HG03025 (cell line): ENCODE measurements at regions not wholly inside any gene's neighbourhood (a gene's known extent, or its start where the extent isn't known, plus 50 kb on each side); places are given as distances from the start of the nearest gene placed in this dataset.

ENCODE experiments used
- ATAC-seq: cut with Tn5 transposase; IDR thresholded peaks from one replicate; pipeline ENCODE4 v1.9.1; 2021; ENCODE audit warnings: mild to moderate bottlenecking, moderate library complexity; ENCODE audit not compliant: unreplicated experiment, low FRiP score

DNA sequence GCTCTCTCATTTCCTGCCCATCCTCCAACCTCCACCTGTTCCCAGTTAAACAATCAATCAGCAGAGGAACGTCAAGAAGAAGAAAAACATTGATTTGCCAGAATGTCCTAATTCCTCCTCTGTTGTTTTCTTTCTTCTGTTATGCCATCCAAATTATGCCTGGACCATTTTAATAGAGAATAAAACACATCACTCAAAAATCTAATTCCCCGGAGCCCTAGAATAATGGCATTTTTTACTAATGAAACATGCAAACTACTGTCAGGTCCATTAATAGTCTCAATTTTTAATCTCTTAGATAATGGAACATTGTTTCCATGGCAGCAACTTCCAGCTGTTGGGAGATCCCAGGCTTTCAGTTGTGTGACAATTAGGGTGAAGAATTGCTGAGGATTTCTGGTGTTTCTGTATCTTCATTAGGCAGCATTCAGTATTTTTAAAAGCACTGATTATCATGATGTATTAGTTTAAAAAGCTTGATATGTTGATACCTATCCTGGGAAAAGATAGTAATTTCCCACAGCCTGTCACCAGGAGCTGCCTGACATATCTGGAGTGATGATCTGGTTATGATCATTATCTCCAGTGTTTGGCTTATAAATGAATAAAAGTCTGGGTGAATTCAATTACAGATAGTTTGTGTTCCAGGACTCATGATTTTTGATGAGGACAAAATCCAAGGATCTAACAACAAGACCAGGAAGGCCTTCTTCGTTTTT is 209.8 kb downstream of the TPBG start:
- no peak for ATAC-seq

DNA sequence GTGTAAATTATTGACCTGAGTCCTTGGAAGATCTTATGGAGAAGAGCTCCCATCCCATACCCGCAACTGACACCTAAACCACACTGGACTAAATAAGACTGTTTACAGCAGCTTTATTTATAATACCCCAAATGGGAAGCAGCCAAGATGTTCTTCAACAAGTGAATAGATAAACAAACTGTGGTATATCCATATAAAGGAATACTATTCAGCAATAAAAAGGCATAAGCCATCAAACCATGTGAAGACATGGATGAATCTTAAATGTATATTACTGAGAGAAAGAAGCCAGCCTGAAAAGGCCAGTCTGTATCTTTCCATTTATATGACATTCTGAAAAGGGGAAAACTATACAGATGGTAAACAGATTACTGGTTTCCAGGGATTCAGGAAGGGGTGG is 212.7 kb downstream of the TPBG start:
- no peak for ATAC-seq

DNA sequence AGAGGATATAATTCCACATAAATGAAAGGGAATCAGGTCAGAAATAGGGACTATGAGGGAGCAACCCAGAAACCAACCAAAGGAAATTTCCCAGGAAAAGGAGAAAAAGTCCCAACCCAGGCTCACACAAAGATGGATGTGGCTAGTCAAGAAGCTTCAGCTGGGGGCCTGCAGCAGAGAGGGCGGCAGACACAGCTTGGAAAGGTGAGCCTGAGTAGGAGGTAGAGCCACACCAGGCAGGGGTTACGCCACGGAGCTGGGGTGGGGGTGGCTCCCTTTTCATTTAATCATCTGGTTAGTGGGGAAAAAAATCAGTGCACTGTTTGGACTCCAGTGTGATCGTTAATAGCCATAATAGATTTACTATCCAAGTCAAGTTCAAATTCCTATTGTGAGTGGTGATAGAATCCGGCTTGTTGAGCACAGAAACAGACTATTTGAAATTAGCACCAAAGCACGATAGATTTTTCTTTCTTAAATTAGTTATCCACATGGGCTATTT is 220.6 kb downstream of the TPBG start:
- no peak for ATAC-seq

DNA sequence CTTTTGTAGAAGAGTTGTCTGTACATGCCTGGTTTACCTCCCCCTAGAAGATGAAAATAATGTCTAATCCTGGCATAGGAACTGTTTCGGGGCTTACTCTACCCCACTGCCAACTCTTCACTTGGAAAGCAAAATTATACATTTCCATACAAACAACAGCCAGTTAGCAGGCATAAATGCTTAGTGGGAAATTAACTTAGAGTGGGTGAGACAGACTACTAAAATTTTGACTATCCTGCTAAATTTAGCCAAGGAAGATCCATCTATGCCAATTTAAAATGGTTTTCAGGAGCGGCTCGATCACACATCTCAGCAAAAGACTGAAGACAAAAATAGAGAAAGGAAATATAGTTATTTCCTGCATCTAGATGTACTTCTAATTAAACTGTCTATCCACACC is 221.2 kb downstream of the TPBG start:
- no peak for ATAC-seq

DNA sequence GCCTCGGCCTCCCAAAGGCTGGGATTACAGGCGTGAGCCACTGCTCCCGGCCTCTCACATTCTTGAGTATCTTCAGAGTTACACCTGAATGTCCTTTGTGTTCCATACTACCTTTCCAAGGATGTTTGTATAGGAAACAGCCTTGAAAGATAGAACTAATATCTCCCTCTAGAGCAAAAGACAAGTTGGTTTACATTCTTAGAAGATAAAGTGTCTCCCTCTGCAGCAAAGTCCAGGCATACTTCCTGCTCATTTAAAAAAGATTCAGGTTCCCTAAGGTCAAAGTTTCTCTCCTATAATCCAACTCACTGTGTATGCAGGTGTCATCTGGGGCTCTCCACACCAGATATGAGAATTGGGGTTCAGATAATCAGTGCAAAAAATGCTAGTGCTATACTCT is 224.4 kb downstream of the TPBG start:
- no peak for ATAC-seq

DNA sequence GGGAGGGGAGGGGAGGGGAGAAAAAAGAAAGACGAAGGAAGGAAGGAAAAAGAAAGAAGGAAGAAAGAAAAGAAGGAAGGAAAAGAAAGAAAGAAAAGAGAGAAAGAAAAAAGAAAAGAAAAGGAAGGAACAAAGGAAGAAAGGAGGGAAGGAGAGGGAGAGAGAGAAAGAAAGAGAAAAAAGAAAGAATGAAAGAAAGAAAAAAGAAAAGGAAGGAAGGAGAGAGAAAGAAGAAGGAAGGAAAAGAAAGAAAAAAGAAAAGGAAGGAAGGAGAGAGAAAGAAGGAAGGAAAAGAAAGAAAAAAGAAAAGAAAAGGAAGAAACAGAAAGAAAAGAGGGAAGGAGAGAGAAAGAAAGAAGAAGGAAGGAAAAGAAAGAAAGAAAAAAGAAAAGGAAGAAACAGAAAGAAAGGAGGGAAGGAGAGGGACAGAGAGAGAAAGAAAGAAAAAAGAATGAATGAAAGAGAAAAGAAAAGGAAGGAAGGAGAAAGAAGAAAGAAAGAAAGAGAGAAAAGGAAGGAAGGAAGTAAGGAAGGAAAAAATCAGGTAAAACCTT is 225.3 kb downstream of the TPBG start:
- ATAC-seq: no peak

DNA sequence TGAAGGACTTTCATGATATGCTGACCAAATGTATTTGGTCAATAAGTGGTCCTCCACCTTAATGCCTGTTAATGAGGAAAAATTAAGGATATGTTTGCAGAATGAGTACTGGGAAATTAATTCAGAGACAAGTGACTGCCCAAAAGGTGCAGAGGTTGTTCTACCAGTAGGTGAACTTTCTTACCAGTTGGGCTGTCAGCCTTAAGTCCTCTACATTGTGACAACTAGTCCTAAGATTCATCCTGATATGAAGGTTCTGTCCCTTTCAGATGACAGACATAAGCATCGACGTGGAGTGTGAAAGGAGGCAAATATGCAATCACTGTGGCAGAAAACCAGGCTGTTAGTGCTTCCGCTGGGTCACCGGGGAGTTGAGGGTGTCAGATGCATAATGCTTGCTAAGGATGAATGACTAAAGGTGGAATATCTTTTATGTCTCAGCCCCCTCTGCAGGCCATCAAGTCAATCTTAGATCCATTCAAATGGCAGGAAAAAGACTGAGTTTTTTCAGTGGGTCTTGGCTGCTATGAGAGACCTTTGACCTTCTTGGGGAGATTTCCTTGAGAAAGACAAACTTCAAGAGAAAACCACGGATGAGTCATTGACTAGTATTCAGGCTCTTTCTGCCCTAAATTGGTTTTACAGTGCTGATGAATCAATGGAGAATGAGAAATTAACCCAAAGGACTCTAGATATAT is 226.0 kb downstream of the TPBG start:
- peak; percentile 87 for ATAC-seq

DNA sequence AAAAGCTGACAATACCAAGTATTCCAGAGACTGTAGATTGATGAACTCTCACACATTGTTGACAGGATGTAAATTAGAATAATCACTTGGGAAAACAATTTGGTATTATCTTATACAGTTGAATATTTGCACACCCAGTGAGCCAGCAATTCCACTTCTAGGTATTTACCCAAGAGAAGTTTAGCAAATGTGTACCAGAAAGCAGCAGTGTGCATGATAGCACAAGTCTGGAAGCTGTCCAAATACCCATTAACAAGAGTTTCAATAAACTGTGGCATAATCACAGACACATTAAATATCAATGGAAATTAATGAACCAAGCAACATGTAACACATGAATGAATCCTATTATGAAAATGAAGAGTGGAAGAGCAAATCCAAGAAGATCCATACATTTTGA is 233.6 kb downstream of the TPBG start:
- ATAC-seq: no peak

DNA sequence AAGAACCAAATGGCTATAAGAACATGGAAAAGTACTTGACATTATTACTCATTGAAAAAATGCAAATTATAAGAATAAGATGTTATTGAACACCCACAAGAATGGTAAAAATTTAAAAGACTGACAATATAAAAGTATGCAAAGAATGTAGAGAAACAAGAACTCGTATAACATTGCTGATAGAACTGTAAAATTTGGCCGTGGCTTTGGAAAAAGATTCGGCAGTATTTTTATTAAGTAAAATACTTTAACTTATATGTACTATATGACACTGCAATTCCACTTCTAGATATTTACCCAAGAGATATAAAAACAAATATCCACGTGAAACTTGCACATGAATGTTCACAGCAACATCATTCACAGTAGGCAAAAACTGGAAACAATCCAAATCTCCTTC is 239.2 kb downstream of the TPBG start:
- no peak for ATAC-seq

DNA sequence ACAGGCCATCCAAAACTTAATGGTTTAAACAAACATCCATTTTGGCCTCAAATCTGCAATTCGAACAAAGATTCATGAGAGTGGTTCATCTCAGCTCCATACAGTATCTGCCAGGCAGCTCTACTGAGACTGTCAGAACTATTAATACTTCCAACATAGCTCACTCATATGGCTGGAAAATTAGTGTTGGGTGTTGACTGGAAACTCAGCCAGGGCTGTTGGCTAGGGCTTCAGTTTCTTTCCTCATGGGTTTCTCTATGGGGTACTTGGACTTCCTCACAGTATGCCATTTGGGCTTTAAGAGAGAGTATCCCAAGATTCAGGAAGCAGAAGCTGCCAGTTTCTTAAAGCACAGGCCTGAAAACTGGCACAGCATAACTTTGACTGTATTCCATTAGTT is 240.3 kb downstream of the TPBG start:
- no peak for ATAC-seq

DNA sequence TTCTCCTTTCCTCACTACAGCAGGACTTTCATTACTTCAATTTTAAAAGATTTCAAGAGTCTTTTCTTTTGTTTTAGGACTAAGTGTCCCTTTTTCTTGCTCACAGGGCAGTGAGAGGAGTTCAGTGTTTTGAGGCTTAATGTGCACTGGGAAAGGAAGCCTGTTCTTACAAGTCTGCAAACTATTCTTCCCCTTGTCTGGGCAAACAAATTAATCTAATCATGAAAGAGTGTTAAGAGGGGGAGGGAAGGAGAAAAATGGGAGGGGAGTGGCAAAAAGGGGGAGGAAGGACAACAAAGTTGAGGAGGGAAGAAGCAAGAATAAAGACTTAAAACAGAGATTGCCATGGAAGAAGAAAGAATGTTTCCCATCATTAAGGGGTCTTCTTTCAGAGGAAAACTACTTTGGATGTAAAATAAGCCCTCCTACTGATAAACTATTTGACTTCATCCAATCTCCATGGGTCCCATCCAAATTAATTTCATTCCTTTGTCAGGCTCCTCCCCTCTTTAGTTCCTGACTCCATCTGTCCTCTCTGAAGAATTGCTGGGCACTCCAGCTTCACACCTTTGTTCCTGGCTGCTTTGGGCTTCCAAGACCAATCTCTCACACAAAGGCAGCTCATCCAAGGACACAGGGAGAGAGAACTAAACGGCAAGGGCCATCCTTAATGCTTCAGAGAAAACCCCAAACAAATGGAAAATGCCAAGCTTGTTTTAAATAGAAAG is 244.5 kb downstream of the TPBG start:
- ATAC-seq: no peak

DNA sequence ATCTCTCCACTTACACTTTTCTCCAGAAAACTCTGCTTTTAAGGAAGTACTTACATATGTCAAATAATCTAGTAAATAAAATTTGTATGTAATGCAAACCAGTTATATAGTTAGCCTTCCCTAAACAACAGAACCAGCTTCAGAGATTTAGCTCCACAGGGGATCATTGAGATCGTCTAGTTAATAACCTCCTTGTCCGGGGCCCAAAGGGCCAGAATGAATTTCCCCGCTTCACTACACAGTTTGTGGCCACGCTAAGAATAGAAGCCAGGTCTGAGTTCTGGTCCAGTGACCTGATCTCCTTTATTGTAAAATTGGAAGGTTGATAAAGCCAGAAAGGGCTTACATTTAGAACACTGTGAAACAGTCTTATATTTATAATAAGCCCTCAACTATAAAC is 245.2 kb downstream of the TPBG start:
- ATAC-seq: no peak

DNA sequence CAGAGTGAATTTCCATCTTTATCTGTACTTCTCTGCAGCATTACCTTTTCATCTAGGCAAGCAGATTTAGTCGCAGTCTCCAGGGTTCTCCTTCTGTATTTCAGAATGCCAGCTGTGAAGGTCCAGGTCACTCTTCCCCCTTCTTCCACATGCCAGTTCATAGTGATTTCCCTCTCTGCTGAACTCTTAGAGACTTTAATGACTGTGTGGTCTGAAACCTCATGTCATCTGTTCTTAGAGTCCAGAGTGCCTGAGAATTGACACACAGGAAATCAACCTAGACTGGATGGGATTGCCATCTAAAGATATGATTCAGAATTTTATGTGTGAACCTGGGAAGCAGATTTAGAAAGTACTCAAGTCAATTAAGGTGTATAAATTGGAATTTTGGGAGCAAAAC is 248.1 kb downstream of the TPBG start:
- no peak for ATAC-seq

DNA sequence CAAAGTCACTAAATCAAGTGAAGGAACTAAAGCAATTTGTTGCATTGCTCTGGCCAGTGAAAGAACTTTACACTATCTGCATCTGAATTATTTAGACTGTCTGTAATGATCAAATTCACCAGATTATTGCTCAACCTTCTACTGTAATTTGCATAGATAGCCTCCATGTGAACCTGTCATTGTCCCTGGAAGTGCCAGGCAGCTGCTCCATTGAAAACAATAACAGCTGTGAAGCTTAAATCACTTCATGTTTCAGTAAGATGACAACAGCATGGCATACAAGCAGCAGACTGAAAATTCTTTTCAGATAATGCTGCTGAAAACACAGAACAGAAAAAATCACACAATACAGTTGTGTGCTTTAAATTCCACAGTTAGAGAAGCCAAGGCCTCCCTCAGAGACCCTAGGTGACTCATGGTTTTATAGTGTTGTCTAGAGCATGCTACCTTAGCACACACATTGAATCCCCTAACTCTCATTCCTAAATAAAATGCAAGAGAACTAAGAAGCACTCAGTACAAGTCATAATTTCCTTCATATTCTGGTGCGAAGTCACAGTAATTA is 248.9 kb downstream of the TPBG start:
- no peak for ATAC-seq

DNA sequence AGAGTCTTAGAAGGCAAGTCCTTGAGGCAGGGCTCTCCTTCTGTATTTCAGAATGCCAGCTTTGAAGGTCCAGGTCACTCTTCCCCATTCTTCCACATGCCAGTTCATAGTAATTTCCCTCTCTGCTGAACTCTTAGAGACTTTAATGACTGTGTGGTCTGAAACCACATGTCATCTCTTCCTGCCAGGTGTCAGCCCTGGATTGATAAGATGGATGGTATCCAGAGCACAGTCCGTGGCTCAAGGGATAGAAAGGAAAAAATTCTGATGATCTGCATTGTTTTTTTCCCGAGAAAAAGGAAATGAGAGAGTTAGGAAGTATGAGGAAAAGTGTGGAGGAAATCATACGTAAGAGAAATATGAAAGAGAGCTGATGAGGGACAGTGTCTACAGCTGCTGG is 250.9 kb downstream of the TPBG start:
- ATAC-seq: no peak

DNA sequence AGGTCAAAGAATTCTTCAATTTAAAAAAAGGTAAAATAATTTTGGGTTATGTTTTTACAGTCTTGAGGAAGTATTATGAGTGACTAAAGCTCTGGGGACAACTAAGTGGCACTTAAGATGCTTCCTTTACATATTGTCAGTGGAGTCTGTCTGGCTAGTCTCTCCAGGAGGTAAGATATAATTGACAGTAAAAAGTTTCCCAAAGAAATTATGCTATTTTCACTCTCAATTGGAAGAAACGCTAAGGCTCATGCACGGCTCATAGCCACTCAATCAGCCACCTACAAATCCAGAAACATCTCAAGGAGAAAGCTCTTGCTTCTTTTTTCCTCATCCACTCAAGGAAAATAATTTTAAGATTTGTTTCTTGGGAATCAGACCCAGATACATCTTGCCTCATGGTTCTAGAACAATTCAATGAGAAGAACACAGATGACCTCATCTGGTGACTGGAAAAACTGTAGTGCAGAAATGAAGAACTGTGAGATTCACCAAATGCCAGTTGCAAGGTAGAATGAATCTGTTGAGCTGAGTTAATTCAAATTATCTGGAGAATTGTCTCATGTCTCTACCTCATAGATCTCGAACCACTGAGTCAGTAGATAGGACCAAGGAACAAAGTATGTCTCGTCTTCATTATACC is 252.9 kb downstream of the TPBG start:
- ATAC-seq: no peak

DNA sequence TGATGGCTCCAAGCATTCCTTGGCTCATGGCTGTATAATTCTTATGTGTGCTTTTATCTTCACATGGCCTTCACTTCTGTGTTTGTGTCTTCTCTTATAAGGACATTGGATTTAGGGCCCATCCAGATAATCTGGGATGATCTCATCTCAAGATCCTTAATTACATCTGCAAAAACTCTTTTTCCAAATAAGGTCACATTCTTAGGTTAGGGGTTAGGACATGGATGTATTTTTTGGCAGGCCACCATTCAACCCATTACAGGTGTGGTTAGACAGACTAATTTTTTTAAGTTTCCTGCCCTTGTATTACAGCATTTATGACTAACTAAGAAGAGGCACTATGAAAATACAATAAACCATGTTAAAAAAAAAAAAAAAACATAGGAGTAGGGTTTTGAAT is 254.0 kb downstream of the TPBG start:
- no peak for ATAC-seq

DNA sequence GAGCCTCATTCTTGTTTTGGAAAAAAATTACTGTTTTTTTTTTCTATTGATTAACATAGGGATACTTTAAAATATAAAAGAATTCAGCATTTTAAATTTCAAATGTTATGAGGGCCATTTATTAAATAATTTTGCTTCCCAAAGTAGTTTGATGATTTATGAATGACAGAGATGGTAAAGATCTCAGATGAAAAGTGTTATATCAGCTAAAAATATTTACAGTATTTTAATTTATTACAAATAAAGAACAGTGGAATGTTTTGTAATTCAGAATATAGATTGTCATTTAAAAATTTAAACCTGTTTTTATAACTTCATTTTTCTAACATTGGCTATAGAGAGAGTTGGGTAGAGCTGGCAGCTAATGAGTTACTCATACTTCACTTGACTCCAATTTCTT is 256.0 kb downstream of the TPBG start:
- ATAC-seq: no peak

DNA sequence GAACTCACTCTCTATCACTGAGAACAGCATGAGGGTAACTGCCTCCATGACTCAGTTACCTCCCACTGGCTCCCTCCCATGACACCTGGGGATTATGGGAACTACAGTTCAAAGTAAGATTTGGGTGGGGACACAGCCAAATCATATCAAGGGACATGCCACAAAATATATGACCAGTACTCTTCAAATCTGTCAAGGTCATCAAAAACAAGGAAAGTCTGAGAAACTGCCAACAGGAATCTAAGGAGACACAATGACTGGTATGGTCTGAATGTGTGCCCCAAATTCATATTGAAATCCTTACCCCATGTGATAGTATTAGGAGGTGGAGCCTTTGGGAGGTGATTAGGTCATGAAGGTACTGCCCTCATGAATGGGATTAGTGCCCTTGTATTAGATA is 258.8 kb downstream of the TPBG start:
- no peak for ATAC-seq

DNA sequence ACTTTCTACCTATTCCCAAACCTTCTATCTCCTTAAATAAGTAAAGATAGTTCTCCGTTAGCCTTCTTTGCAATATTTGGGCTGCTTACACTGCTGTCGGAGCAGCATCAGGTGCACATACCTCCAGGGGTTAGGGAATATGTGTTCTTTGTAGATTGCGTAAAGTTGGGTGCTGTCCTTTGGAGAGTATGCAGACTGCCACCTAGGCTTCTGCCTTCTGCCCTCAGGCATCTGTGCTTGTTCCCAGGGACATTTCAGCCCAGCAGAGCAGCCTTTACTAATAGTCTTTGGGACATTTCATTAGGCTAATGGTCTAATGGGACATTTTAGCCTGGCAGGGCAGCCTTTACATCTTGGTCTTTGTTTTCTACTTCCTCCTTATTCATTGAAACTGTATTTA is 260.6 kb downstream of the TPBG start:
- no peak for ATAC-seq
